ENCODE measurements at regions not wholly inside any gene's neighbourhood (a gene's known extent, or its start where the extent isn't known, plus 50 kb on each side); places are given as distances from the start of the nearest gene placed in this dataset.

DNA sequence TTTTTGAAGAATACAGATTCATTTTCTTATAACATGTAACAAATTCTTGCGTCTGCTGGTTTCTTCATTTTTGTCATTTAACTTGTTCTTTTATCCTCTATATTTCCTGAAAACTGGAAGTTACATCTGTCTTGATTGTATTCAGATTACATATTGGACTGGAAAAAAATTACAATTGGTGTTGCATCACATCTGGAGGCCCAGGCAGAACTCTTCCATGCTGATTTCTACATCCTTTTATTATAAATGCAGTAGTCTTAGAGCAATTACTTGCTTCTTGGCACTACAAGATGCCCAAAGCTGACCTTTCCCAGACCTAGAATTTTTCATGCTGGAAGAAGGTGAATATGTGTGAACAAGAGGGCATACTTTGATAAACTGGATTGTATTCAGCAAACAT is 460.9 kb upstream of the CNTNAP2 start:
- Histone ChIP-seq H2BK5ac (ENCODE audit: low read depth, low read length, poor library complexity, severe bottlenecking) (no peak overlapping the region), H3K27ac (ENCODE audit: insufficient read depth, low read length) (no peak overlapping the region), H2AK9ac (replicated peaks; ENCODE audit: low read depth, low read length, poor library complexity) (no peak overlapping the region), H3K9me1 (ENCODE audit: insufficient read depth, low read length) (no peaks in the 10 kb centered on the region), H3K4ac (ENCODE audit: low read depth, low read length) (no peak overlapping the region), H4K20me1 (ENCODE audit: insufficient read depth, low read length) (no peaks in the 10 kb centered on the region), H3K9me3 (ENCODE audit: control insufficient read depth, insufficient read depth, low read length) (no peaks in the 10 kb centered on the region; the same call in 1 of the 2 replicates), H2BK120ac (ENCODE audit: low read depth, low read length) (no peak overlapping the region), H2BK20ac (ENCODE audit: low read depth, low read length) (no peak overlapping the region), H4K8ac (ENCODE audit: low read depth in 2 of 2, low read length in 2 of 2) (no peak overlapping the region), H3K56ac (ENCODE audit: extremely low read depth, insufficient read depth, low read length) (no peak overlapping the region), H3K9ac (ENCODE audit: low read depth, low read length) (no peak overlapping the region), H2AK5ac (ENCODE audit: low read depth, low read length) (no peak overlapping the region), H2BK15ac (ENCODE audit: low read depth, low read length) (no peak overlapping the region), H3K4me1 (ENCODE audit: control insufficient read depth, insufficient read depth, low read length) (no peaks in the 10 kb centered on the region), H3K4me2 (ENCODE audit: low read depth, low read length) (no peak overlapping the region), H4K5ac (ENCODE audit: low read depth, low read length) (no peak overlapping the region), H3K18ac (ENCODE audit: low read depth, low read length) (no peak overlapping the region), H3K4me3 (ENCODE audit: insufficient read depth, low read depth, low read length) (no peak overlapping the region), H3K36me3 (ENCODE audit: control insufficient read depth, insufficient read depth, low read length) (no peaks in the 10 kb centered on the region), H3K23ac (ENCODE audit: low read depth, low read length) (no peak overlapping the region), H3K14ac (replicated peaks; ENCODE audit: low read depth, low read length) (no peak overlapping the region), H2AFZ (replicated peaks; ENCODE audit: low read length, poor library complexity) (no peak overlapping the region), H3K79me1 (ENCODE audit: low read depth in 1 of 2, low read length in 2 of 2) (no peaks in the 10 kb centered on the region), H4K91ac (ENCODE audit: insufficient read depth, low read depth, low read length) (no peak overlapping the region), H3K27me3 (ENCODE audit: control insufficient read depth, insufficient read depth, low read length) (no peaks in the 10 kb centered on the region)
- TF ChIP-seq ELK1 (IDR thresholded peaks at IDR 0.05; ENCODE audit: borderline replicate concordance, low read depth, low read length) (no peak), MXI1 (IDR thresholded peaks at IDR 0.05; ENCODE audit: borderline replicate concordance, low read depth, low read length) (no peak), CEBPB (IDR thresholded peaks at IDR 0.05; ENCODE audit: low read depth, low read length) (no peak), RFX5 (IDR thresholded peaks at IDR 0.05; ENCODE audit: low read depth, low read length) (no peak), CHD1 (IDR thresholded peaks at IDR 0.05; ENCODE audit: low read depth, low read length) (no peak), BHLHE40 (IDR thresholded peaks at IDR 0.05; ENCODE audit: low read depth, low read length) (no peak), MAZ (IDR thresholded peaks at IDR 0.05; ENCODE audit: borderline replicate concordance, low read depth, low read length) (no peak), MAFK (IDR thresholded peaks at IDR 0.05; ENCODE audit: low read depth, low read length) (no peak), NFE2L2 (IDR thresholded peaks at IDR 0.05; ENCODE audit: low read depth, low read length) (no peak), FOS (IDR thresholded peaks at IDR 0.05; ENCODE audit: low read depth, low read length) (no peak), USF2 (IDR thresholded peaks at IDR 0.05; ENCODE audit: low read depth, low read length) (no peak), RAD21 (IDR thresholded peaks at IDR 0.05; ENCODE audit: low read length) (no peak), POLR2A (IDR thresholded peaks at IDR 0.05; ENCODE audit: low read depth, low read length) (no peak), SMC3 (IDR thresholded peaks at IDR 0.05; ENCODE audit: low read depth, low read length) (no peak), RCOR1 (IDR thresholded peaks at IDR 0.05; ENCODE audit: insufficient replicate concordance, low read length) (no peak)
- TF ChIP-seq, protein P1, sequence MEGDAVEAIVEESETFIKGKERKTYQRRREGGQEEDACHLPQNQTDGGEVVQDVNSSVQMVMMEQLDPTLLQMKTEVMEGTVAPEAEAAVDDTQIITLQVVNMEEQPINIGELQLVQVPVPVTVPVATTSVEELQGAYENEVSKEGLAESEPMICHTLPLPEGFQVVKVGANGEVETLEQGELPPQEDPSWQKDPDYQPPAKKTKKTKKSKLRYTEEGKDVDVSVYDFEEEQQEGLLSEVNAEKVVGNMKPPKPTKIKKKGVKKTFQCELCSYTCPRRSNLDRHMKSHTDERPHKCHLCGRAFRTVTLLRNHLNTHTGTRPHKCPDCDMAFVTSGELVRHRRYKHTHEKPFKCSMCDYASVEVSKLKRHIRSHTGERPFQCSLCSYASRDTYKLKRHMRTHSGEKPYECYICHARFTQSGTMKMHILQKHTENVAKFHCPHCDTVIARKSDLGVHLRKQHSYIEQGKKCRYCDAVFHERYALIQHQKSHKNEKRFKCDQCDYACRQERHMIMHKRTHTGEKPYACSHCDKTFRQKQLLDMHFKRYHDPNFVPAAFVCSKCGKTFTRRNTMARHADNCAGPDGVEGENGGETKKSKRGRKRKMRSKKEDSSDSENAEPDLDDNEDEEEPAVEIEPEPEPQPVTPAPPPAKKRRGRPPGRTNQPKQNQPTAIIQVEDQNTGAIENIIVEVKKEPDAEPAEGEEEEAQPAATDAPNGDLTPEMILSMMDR (conservative IDR thresholded peaks at IDR 0.05; ENCODE audit: low read depth, low read length) = no peak
- intact Hi-C loops (cut with micrococcal nuclease) (no loop called here), in situ Hi-C loops (cut with MboI; ENCODE audit: low sequenced_read_pairs) (no loop called here), dilution Hi-C loops (cut with HindIII; ENCODE audit: low sequenced_read_pairs, unreplicated experiment) (no loop called here)
- ATAC-seq (ENCODE audit: low read depth) (no peak), DNase-seq (no peak)
- POLR2A ChIA-PET (ENCODE audit: unreplicated experiment) = no interaction called here
- CTCF ChIA-PET = no interaction called here
- no TSS peak for BruUV-seq (replicated peaks)
- WGBS, 2 experiments (ENCODE audit: extremely low coverage in 2 of 2, insufficient read length in 1 of 2) = no CpG with 5 or more reads among the region's 1 CpG

Measured in IMR-90 (cell line).